A549 (cell line): ENCODE measurements at regions not wholly inside any gene's neighbourhood (a gene's known extent, or its start where the extent isn't known, plus 50 kb on each side); places are given as distances from the start of the nearest gene placed in this dataset.
A peak's percentile ranks its signal among the peaks of the same experiment; 100 is the strongest.

Experiments used
- ATAC-seq, 2 experiments: fragments of 200-7000 bp in 1 of 2; fragments of >200 bp in 1 of 2; cut with Nextera tagmentation in 1 of 2; cut with Tn5 transposase in 1 of 2; 3 replicates each; pipeline versions ENCODE4 v1.8.0 to v1.9.1; 2018 to 2020; ENCODE audit warnings: mild to moderate bottlenecking in 1 of 2, moderate library complexity in 1 of 2
- CTCF ChIA-PET: fragments of 300-600 bp; sonication (Branson Sonifier 250); formaldehyde crosslinking; extraction: SDS; loops from one replicate; lab custom pipeline; 2021; ENCODE audit warnings: antibody characterized with exemption, inconsistent platforms; lab: Yijun Ruan, JAX
- POLR2A ChIA-PET: fragments of 350-600 bp; formaldehyde crosslinking; extraction: SDS; loops from one replicate; lab custom pipeline; 2021; ENCODE audit warnings: antibody characterized with exemption, inconsistent platforms; lab: Yijun Ruan, JAX
- DNase-seq, 2 experiments: peaks; one replicate each; pipeline versions ENCODE4 v3.0.0 to v3.0.0-alpha.2; 2011 to 2016; ENCODE audit warnings: low read depth in 1 of 2, low spot score in 1 of 2
- FAIRE-seq: peaks from 2 replicates; lab custom pipeline; 2011; peaks lifted over from hg19 to GRCh38; lab: Jason Lieb, UNC
- H3K27ac ChIP-seq, 2 experiments: fragments of >200 bp; sonication (Bioruptor Twin); formaldehyde crosslinking; 3 replicates each; pipeline ENCODE4 v1.5.1; 2016 to 2017
- H3K4me1 ChIP-seq: fragments of >200 bp; sonication (Bioruptor Twin); formaldehyde crosslinking; 3 replicates; pipeline ENCODE4 v1.6.1; 2016
- H3K4me2 ChIP-seq: fragments of >200 bp; sonication (Bioruptor Twin); formaldehyde crosslinking; 3 replicates; pipeline ENCODE4 v1.6.1; 2016
- H3K4me3 ChIP-seq: fragments of >200 bp; sonication (Bioruptor Twin); formaldehyde crosslinking; 3 replicates; pipeline ENCODE4 v1.5.1; 2016
- H3K9me3 ChIP-seq: fragments of >200 bp; sonication (Bioruptor Twin); formaldehyde crosslinking; 3 replicates; pipeline ENCODE4 v1.6.1; 2016
- CEBPB ChIP-seq, 2 experiments: fragments of >200 bp in 1 of 2; sonication (Bioruptor Twin) in 1 of 2; formaldehyde crosslinking in 1 of 2; IDR thresholded peaks; 2 replicates each; pipeline ENCODE4 v1.6.1; 2012 to 2016
- CHD2 ChIP-seq: fragments of 150-350 bp; IDR thresholded peaks from 2 replicates; pipeline ENCODE4 v1.6.1; 2014; ENCODE audit warnings: low read length; ENCODE audit not compliant: partially characterized antibody
- CHD4 ChIP-seq: fragments of 200-600 bp; sonication (generic); IDR thresholded peaks from 2 replicates; pipeline ENCODE4 v1.6.1; 2016; ENCODE audit warnings: antibody characterized with exemption, mild to moderate bottlenecking, borderline replicate concordance
- CTCF ChIP-seq: fragments of >200 bp; sonication (Bioruptor Twin); formaldehyde crosslinking; IDR thresholded peaks from 3 replicates; pipeline ENCODE4 v1.5.1; 2016
- EHF ChIP-seq: fragments of 250-450 bp; sonication (Bioruptor Pico); IDR thresholded peaks from 2 replicates; pipeline ENCODE4 v1.5.0; 2020; ENCODE audit warnings: mild to moderate bottlenecking
- EHMT2 ChIP-seq: fragments of 200-600 bp; sonication (generic); IDR thresholded peaks from 2 replicates; pipeline ENCODE4 v1.6.1; 2016; ENCODE audit warnings: antibody characterized with exemption, low read depth, mild to moderate bottlenecking, moderate library complexity
- FOSB ChIP-seq: fragments of 250-450 bp; sonication (Bioruptor Pico); IDR thresholded peaks from 2 replicates; pipeline ENCODE4 v1.5.0; 2020; ENCODE audit warnings: mild to moderate bottlenecking, moderate library complexity
- FOSL2 ChIP-seq, 2 experiments: fragments of 450-650 bp in 1 of 2; fragments of >200 bp in 1 of 2; sonication (Bioruptor Twin) in 1 of 2; formaldehyde crosslinking; IDR thresholded peaks; 2 replicates each; pipeline versions ENCODE4 v1.5.0 to v1.6.1; 2016 to 2020; ENCODE audit warnings: mild to moderate bottlenecking in 1 of 2, moderate library complexity in 1 of 2
- FOXS1 ChIP-seq: fragments of 250-450 bp; sonication (Bioruptor Pico); IDR thresholded peaks from 2 replicates; pipeline ENCODE4 v1.5.0; 2020; ENCODE audit warnings: mild to moderate bottlenecking, moderate library complexity
- HDAC2 ChIP-seq: fragments of 200-600 bp; sonication (generic); IDR thresholded peaks from 2 replicates; pipeline ENCODE4 v1.6.1; 2016
- HOXB13 ChIP-seq: fragments of 250-450 bp; sonication (Bioruptor Pico); IDR thresholded peaks from 2 replicates; pipeline ENCODE4 v1.5.0; 2020; ENCODE audit warnings: low read depth, mild to moderate bottlenecking, moderate library complexity
- HOXB5 ChIP-seq: fragments of 250-450 bp; sonication (Bioruptor Pico); IDR thresholded peaks from 2 replicates; pipeline ENCODE4 v1.5.0; 2020; ENCODE audit warnings: mild to moderate bottlenecking, moderate library complexity
- JUN ChIP-seq, 2 experiments: fragments of >200 bp; sonication (Bioruptor Twin); formaldehyde crosslinking; IDR thresholded peaks; 2 replicates in 1 of 2; 3 replicates in 1 of 2; pipeline ENCODE4 v1.6.1; 2016 to 2017
- MAFK ChIP-seq: fragments of 450-650 bp; IDR thresholded peaks from 2 replicates; pipeline ENCODE4 v1.6.1; 2014; ENCODE audit not compliant: partially characterized antibody
- MYC ChIP-seq: IDR thresholded peaks from 2 replicates; pipeline ENCODE4 v1.6.1; 2012; ENCODE audit warnings: mild to moderate bottlenecking, inconsistent platforms, low read length, improper control_type of control experiment, borderline replicate concordance
- NFE2L2 ChIP-seq: fragments of 150-350 bp; conservative IDR thresholded peaks from 2 replicates; pipeline ENCODE4 v1.6.1; 2014; ENCODE audit warnings: low read length
- NR3C1 ChIP-seq: fragments of >200 bp; sonication (Bioruptor Twin); formaldehyde crosslinking; IDR thresholded peaks from 3 replicates; pipeline ENCODE4 v1.6.1; 2017
- RARB ChIP-seq: fragments of 250-450 bp; sonication (Bioruptor Pico); IDR thresholded peaks from 2 replicates; pipeline ENCODE4 v1.8.0; 2021; ENCODE audit warnings: mild to moderate bottlenecking, moderate library complexity
- SMC3 ChIP-seq: fragments of >200 bp; sonication (Bioruptor Twin); formaldehyde crosslinking; IDR thresholded peaks from 3 replicates; pipeline ENCODE4 v1.6.1; 2018; ENCODE audit warnings: inconsistent platforms
- ZNF302 ChIP-seq: fragments of 250-450 bp; sonication (Bioruptor Pico); IDR thresholded peaks from 2 replicates; pipeline ENCODE4 v1.9.0; 2021; ENCODE audit warnings: inconsistent platforms, mild to moderate bottlenecking, moderate library complexity
- ZSCAN20 ChIP-seq: fragments of 250-450 bp; sonication (Bioruptor Pico); IDR thresholded peaks from 2 replicates; pipeline ENCODE4 v1.8.0; 2022; ENCODE audit warnings: mild to moderate bottlenecking, moderate library complexity
- WGBS: methylation state at CpG from one replicate; pipeline ENCODE4 v1.1.6; 2017; ENCODE audit errors: missing lambda C conversion rate; 5-methylcytosine and 5-hydroxymethylcytosine counted together

DNA sequence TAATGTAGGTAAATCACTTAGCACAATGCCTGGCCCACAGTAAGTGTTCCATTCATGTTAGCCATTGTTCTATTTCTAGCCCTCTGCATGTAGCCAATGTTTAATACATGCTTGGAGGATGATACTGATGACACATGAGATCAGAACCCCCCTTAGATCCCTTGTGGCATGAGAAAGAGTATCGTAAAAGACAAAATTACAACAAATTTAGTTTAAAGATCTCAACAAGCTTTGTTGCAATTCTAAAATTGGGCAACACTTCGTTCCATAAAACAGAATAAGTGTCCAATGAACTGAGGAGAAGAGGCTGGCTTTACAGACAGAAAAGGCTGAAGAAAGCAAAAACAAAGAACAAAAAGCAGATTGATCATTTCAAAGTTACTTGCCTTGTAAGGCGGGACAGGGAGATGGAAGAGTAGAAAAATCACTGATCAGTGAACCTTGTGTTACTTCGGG, 148.7 kb upstream of the SLC1A4 start:
- no peak for ATAC-seq
- no peak overlapping the region for H3K4me3 ChIP-seq
- ChIA-PET CTCF (interaction anchor here (0.8 to 5.2 kb wide), 7 partner anchors 9 to 189 kb away, joined by 3 to 23 read pairs (median 5); partner anchors contain the start of gene SERTAD2), POLR2A (no interaction called here)
- WGBS = 90% methylated on average over 4 of the region's 4 CpGs
- H3K4me1 ChIP-seq = peaks cover 44% of the 10 kb centered on the region
- no peaks in the 10 kb centered on the region for H3K9me3 ChIP-seq
- DNase-seq = no peak
- no peak for FAIRE-seq
- H3K27ac ChIP-seq = peak overlapping the region in 1 of 2 experiments; percentile 10; a peak in 1 of 6 replicates
- TF ChIP-seq EHF (no peak), CHD4 (no peak), RARB (CRISPR knock-in tag) (no peak), MAFK (no peak), EHMT2 (no peak), ZNF302 (CRISPR knock-in tag) (no peak), MYC (no peak)
- no peak overlapping the region for H3K4me2 ChIP-seq

DNA sequence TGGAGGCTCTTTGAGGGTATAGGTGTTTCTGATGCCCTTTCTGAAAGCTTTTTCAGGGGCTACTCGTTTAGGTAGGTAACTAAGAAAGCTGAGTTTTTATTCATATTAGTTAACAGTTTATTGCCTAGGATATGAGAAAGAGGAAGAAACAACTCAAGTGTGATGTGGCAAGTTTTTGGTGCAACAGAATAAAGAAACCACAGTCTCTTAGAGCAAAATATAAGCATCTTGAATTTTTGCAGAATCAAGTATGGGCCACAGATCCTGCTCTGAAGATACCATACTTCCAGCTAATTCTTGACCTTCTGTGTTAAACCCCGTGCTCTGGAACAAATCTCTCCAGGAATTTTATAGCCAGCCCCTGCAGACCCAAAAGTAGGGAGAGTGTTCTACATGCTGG, 147.7 kb upstream of the SLC1A4 start:
- 43% methylated on average over 2 of the region's 2 CpGs for WGBS
- no peak for TF ChIP-seq HDAC2
- TF ChIP-seq CTCF = no peak
- no peak for TF ChIP-seq HOXB13 (CRISPR knock-in tag)
- no peak overlapping the region for H3K4me2 ChIP-seq
- H3K27ac ChIP-seq = no peak overlapping the region
- peaks cover 42% of the 10 kb centered on the region for H3K4me1 ChIP-seq
- ATAC-seq (no peak), FAIRE-seq (no peak), DNase-seq (no peak)
- no peak overlapping the region for H3K4me3 ChIP-seq
- ChIA-PET POLR2A (no interaction called here), CTCF (interaction anchor here (0.5 to 5.2 kb wide), 6 partner anchors 10 to 195 kb away, joined by 3 to 23 read pairs (median 4); partner anchors contain the start of gene SERTAD2)
- no peaks in the 10 kb centered on the region for H3K9me3 ChIP-seq

DNA sequence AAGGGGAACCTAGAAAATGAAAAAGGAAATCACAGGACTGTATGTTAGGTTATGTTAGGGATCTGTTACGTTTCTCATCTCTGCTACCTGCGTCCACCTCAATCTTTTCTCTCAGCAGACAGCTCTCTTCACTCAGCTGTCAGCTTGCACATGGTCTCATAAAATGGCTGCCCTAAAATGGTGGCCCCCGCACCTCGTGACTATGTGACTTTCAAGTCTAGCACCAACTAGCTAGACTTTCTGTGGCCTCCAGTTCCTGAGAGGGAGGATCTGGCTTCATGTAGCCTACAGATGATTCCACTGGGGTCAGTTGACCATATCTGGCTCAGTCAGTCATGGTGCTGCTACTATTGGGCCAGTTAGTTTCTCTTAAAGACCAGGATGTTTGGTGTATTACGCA, 147.2 kb upstream of the SLC1A4 start:
- WGBS = 92% methylated on average over 5 of the region's 5 CpGs
- DNase-seq (no peak), FAIRE-seq (no peak)
- Histone ChIP-seq H3K27ac (no peak overlapping the region), H3K4me2 (no peak overlapping the region), H3K9me3 (no peaks in the 10 kb centered on the region), H3K4me3 (no peak overlapping the region), H3K4me1 (peaks cover 38% of the 10 kb centered on the region)
- CTCF ChIA-PET = interaction anchor here (0.6 to 5.2 kb wide), 5 partner anchors 9 to 196 kb away, joined by 3 to 23 read pairs (median 5); partner anchors contain the start of gene SERTAD2
- TF ChIP-seq MAFK (no peak), CHD2 (no peak), HOXB5 (CRISPR knock-in tag) (no peak), NFE2L2 (no peak), NR3C1 (no peak), FOSL2 (IDR thresholded peaks at IDR 0.05) (no peak), FOSL2 (CRISPR knock-in tag; IDR thresholded peaks at IDR 0.05) (no peak), ZSCAN20 (CRISPR knock-in tag) (no peak), CEBPB (IDR thresholded peaks at IDR 0.05) (no peak), FOSB (CRISPR knock-in tag) (no peak), SMC3 (no peak), JUN (IDR thresholded peaks at IDR 0.05) (no peak), FOXS1 (CRISPR knock-in tag) (no peak)
- TF ChIP-seq, all 56 proteins: peak for 0
- POLR2A ChIA-PET = no interaction called here
- no peak for ATAC-seq
